Breast epithelium (tissue), 4 donors: ENCODE measurements at regions not wholly inside any gene's neighbourhood (a gene's known extent, or its start where the extent isn't known, plus 50 kb on each side); places are given as distances from the start of the nearest gene placed in this dataset.
"Not testable (repeated sequence)": the region's sequence is repeated elsewhere in the genome, so short reads cannot be mapped to it uniquely, and the experiment has no call there.

Source experiments
- DNase-seq, 2 donors: peaks; one replicate each; pipeline ENCODE4 v3.0.0-alpha.2; 2019; ENCODE audit warnings: low spot score in 2 of 2
- H3K27ac ChIP-seq, 2 donors: fragments of 200-600 bp; sonication (generic) in 1 of 2; one replicate each; pipeline ENCODE4 v1.5.1; 2016 to 2019; ENCODE audit warnings: mild to moderate bottlenecking in 1 of 2
- H3K27me3 ChIP-seq, 2 donors: fragments of 200-600 bp; sonication (generic) in 1 of 2; one replicate each; pipeline versions ENCODE4 v1.5.1 to v1.6.0; 2017 to 2019; ENCODE audit warnings: control low read depth in 1 of 2, mild to moderate bottlenecking in 1 of 2
- H3K36me3 ChIP-seq: fragments of 200-600 bp; one replicate; pipeline ENCODE4 v1.5.1; 2019
- H3K4me1 ChIP-seq, 2 donors: fragments of 200-600 bp; sonication (generic); one replicate each; pipeline ENCODE4 v1.5.1; 2016 to 2019; ENCODE audit warnings: control low read depth in 1 of 2
- H3K4me3 ChIP-seq, 3 donors: fragments of 200-600 bp; sonication (generic); 1 replicate in 2 of 3; 2 replicates in 1 of 3; pipeline ENCODE4 v1.5.1; 2016 to 2019; ENCODE audit warnings: mild to moderate bottlenecking in 3 of 3, moderate library complexity in 2 of 3
- H3K9me3 ChIP-seq, 2 donors: fragments of 200-600 bp; sonication (generic) in 1 of 2; one replicate each; pipeline ENCODE4 v1.5.1; 2016 to 2019; ENCODE audit warnings: control low read depth in 1 of 2
- POLR2A ChIP-seq: fragments of 450-650 bp; IDR thresholded peaks from one replicate; pipeline ENCODE4 v1.6.1; 2016; ENCODE audit warnings: antibody characterized with exemption, mild to moderate bottlenecking, moderate library complexity
- POLR2AphosphoS5 ChIP-seq, 3 donors: sonication (generic); formaldehyde crosslinking; IDR thresholded peaks; one replicate each; pipeline ENCODE4 v1.6.1; 2017; ENCODE audit warnings: antibody characterized with exemption in 3 of 3
- intact Hi-C: fragments of 100-400 bp; cut with DNase I; formaldehyde crosslinking; loops from one replicate; pipeline ENCODE4 v1.15.1; 2023; ENCODE audit warnings: low total_unique reads
- TF ChIP-seq, protein P1 (sequence below), 3 donors: fragments of 450-650 bp; IDR thresholded peaks; one replicate each; pipeline ENCODE4 v1.5.1; 2016 to 2017; ENCODE audit warnings: antibody characterized with exemption in 3 of 3, mild to moderate bottlenecking in 3 of 3, moderate library complexity in 3 of 3

DNA sequence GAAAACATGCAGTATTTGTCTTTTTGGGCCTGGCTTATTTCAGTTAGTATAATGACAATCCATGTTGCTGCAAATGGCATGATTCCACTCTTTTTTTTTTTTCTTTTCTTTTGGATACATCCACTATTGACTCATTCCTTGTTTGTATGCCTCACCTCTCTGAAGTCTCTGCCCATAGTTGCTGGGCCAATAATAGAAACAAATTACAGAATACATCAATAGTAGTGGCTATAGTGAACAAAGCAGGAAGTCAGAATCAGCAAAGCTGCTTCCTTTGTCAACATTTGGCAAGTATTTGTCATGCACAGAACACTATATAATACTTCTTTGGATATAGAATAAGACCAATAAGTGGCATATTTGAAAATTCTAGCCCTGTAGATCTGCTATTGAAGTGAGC, 609.7 kb downstream of the STK39 start:
- TF ChIP-seq, protein P1, sequence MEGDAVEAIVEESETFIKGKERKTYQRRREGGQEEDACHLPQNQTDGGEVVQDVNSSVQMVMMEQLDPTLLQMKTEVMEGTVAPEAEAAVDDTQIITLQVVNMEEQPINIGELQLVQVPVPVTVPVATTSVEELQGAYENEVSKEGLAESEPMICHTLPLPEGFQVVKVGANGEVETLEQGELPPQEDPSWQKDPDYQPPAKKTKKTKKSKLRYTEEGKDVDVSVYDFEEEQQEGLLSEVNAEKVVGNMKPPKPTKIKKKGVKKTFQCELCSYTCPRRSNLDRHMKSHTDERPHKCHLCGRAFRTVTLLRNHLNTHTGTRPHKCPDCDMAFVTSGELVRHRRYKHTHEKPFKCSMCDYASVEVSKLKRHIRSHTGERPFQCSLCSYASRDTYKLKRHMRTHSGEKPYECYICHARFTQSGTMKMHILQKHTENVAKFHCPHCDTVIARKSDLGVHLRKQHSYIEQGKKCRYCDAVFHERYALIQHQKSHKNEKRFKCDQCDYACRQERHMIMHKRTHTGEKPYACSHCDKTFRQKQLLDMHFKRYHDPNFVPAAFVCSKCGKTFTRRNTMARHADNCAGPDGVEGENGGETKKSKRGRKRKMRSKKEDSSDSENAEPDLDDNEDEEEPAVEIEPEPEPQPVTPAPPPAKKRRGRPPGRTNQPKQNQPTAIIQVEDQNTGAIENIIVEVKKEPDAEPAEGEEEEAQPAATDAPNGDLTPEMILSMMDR (IDR thresholded peaks at IDR 0.05), result no peak
- TF ChIP-seq POLR2A (no peak), POLR2AphosphoS5 (IDR thresholded peaks at IDR 0.05) (no peak)
- DNase-seq, result no peak
- Histone ChIP-seq H3K36me3 (no peaks in the 10 kb centered on the region), H3K27me3 (no peaks in the 10 kb centered on the region), H3K9me3 (peaks cover 0 to 9% of the 10 kb centered on the region in 2 donors), H3K4me1 (no peaks in the 10 kb centered on the region), H3K27ac (no peak overlapping the region), H3K4me3 (no peak overlapping the region)
- intact Hi-C loops, result no loop called here

DNA sequence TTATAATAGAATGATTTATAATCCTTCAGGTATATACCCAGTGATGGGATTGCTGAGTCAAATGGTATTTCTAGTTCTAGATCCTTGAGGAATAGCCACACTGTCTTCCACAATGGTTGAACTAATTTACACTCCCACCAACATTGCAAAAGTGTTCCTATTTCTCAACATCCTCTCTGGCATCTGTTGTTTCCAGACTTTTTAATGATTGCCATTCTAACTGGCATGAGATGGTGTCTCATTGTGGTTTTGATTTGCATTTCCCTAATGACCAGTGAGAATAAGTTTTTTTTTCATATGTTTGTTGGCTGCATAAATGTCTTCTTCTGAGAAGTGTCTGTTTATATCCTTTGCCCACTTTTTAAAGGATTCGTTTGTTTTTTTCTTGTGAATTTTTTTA, 615.1 kb downstream of the STK39 start:
- H3K27me3 ChIP-seq, intact Hi-C loops, H3K27ac ChIP-seq, H3K9me3 ChIP-seq, H3K36me3 ChIP-seq, H3K4me3 ChIP-seq, DNase-seq, H3K4me1 ChIP-seq: not testable (repeated sequence)

DNA sequence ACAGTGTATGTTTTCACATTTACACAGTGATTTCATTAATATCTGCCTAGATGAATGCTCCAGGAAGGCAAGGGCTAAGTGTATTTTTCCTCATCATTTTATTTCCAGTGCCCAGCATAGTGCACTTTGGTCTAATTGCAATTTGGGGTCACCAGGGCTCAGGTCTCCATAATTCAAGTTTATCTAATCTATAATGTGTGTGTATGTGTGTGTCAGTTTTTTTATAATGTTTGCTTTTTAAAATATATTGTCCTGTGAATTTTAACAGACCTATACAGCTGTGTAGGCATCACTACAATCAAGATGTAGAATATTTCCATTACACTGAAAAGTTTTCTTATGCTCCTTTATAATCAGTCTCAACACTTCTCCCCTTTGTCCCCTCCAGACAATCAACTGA, 620.4 kb downstream of the STK39 start:
- H3K27ac ChIP-seq, result no peak overlapping the region
- no peaks in the 10 kb centered on the region for H3K27me3 ChIP-seq
- no peak for DNase-seq
- no peaks in the 10 kb centered on the region for H3K9me3 ChIP-seq
- intact Hi-C loops, result no loop called here
- H3K4me3 ChIP-seq, result no peak overlapping the region
- H3K4me1 ChIP-seq, result no peaks in the 10 kb centered on the region
- TF ChIP-seq POLR2AphosphoS5 (IDR thresholded peaks at IDR 0.05), result no peak
- TF ChIP-seq, protein P1 (IDR thresholded peaks at IDR 0.05), result no peak
- TF ChIP-seq POLR2A, result no peak
- no peaks in the 10 kb centered on the region for H3K36me3 ChIP-seq

DNA sequence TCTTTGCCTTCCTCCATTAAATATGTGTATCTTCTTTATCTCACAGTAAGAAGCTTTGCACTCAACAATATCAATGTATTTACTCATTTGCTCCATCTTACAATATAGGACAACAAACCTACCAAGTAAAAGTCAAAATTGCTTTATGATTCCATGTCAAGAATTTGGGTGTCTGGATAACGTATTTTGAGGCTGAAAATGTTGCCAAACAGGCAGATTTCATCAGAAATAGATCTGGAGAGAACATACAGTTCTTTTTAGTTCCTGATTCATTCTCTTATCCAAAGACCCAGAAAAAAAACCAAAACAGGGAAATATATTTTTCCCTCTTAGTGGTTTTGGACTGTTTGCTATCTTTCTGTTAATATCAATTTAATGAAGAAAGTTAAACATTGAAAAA, 621.1 kb downstream of the STK39 start:
- TF ChIP-seq POLR2AphosphoS5 (IDR thresholded peaks at IDR 0.05) (no peak), POLR2A (no peak)
- TF ChIP-seq, protein P1 (IDR thresholded peaks at IDR 0.05), result no peak
- no peaks in the 10 kb centered on the region for H3K9me3 ChIP-seq
- no peaks in the 10 kb centered on the region for H3K27me3 ChIP-seq
- H3K4me3 ChIP-seq, result no peak overlapping the region
- intact Hi-C loops, result no loop called here
- DNase-seq, result no peak
- H3K27ac ChIP-seq, result no peak overlapping the region
- H3K4me1 ChIP-seq, result no peaks in the 10 kb centered on the region
- H3K36me3 ChIP-seq, result no peaks in the 10 kb centered on the region

DNA sequence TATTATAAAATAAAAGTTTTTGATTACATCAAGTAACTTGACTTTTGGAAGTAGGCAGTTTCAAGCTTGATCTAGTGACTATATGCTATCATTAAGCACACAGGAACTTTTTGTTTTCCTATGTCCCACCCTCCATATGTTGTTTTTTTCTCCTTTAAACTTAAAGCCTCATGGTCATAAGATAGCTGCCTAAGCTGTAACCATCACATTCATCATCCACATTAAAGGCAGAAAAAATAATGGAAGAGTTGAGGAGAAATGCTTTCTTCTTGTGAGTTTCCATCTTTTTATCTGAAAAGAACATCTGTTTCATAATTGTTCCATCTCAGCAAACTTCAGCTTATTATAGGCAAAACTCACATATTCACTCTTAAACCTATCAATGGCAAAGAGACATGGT, 630.4 kb downstream of the STK39 start:
- H3K36me3 ChIP-seq, result no peaks in the 10 kb centered on the region
- H3K4me1 ChIP-seq, result no peaks in the 10 kb centered on the region
- no peak for DNase-seq
- H3K27me3 ChIP-seq, result no peaks in the 10 kb centered on the region
- intact Hi-C loops, result no loop called here
- no peak for TF ChIP-seq POLR2A
- TF ChIP-seq, protein P1 (IDR thresholded peaks at IDR 0.05), result no peak
- no peak for TF ChIP-seq POLR2AphosphoS5 (IDR thresholded peaks at IDR 0.05)
- H3K27ac ChIP-seq, result no peak overlapping the region
- no peaks in the 10 kb centered on the region for H3K9me3 ChIP-seq
- H3K4me3 ChIP-seq, result no peak overlapping the region

DNA sequence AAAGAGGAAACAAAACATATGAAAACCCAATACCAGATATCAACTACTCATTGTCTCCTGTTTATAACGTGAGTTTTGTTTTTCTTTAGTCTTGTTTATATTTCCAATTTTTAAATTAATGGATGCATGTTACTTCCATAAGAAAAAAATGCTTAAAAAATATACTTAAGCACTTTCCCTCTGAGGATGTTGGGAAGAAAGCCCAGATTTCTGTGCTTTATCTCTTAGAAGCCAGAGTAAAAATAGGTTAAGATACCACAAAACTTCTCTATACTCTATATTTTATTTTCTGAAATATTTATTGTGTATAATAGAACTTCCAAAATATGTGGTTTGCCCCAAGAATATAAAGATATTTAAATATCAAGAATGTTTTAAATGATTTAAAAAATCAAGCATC, 633.9 kb downstream of the STK39 start:
- H3K4me3 ChIP-seq, result no peak overlapping the region
- DNase-seq, result no peak
- no peaks in the 10 kb centered on the region for H3K36me3 ChIP-seq
- no peak overlapping the region for H3K27ac ChIP-seq
- H3K27me3 ChIP-seq, result no peaks in the 10 kb centered on the region
- TF ChIP-seq POLR2A, result no peak
- H3K4me1 ChIP-seq, result no peaks in the 10 kb centered on the region
- no peaks in the 10 kb centered on the region for H3K9me3 ChIP-seq
- intact Hi-C loops, result no loop called here
